Fibroblast of lung (primary cell): ENCODE measurements at regions not wholly inside any gene's neighbourhood (a gene's known extent, or its start where the extent isn't known, plus 50 kb on each side); places are given as distances from the start of the nearest gene placed in this dataset.
A peak's percentile ranks its signal among the peaks of the same experiment; 100 is the strongest.

Experiments used
- DNase-seq, 2 donors: peaks; one replicate each; pipeline versions ENCODE4 v3.0.0 to v3.0.0-alpha.2; 2010; ENCODE audit warnings: low read depth in 2 of 2
- H2AFZ ChIP-seq: 2 replicates; pipeline ENCODE4 v1.5.1; 2012; ENCODE audit warnings: low read length, control low read depth, inconsistent platforms
- H3K27ac ChIP-seq: 2 replicates; pipeline ENCODE4 v1.5.1; 2011; ENCODE audit warnings: low read length, control low read depth; ENCODE audit not compliant: insufficient read depth
- H3K27me3 ChIP-seq: 2 replicates; pipeline ENCODE4 v1.5.1; 2011; ENCODE audit warnings: mild to moderate bottlenecking, low read length; ENCODE audit not compliant: control insufficient read depth, insufficient read depth
- H3K36me3 ChIP-seq: 2 replicates; pipeline ENCODE4 v1.5.1; 2011; ENCODE audit warnings: low read length; ENCODE audit not compliant: control insufficient read depth, insufficient read depth
- H3K4me1 ChIP-seq: 2 replicates; pipeline ENCODE4 v1.5.1; 2011; ENCODE audit warnings: low read length; ENCODE audit not compliant: control insufficient read depth, insufficient read depth; ENCODE audit errors: extremely low read depth
- H3K4me2 ChIP-seq: 2 replicates; pipeline ENCODE4 v1.5.1; 2011; ENCODE audit warnings: low read length, control low read depth; ENCODE audit not compliant: insufficient read depth; ENCODE audit errors: extremely low read depth
- H3K4me3 ChIP-seq, 4 experiments: fragments of 200-600 bp in 1 of 4; sonication (generic) in 1 of 4; replicated peaks in 1 of 4; 2 replicates each; pipeline ENCODE4 v1.5.1; 2011 to 2016; ENCODE audit warnings: low read length in 4 of 4, low read depth in 3 of 4, mild to moderate bottlenecking in 3 of 4, control low read depth in 2 of 4, inconsistent platforms in 1 of 4, mixed read lengths in 1 of 4; ENCODE audit not compliant: insufficient read depth in 1 of 4; ENCODE audit errors: control extremely low read depth in 1 of 4
- H3K79me2 ChIP-seq: 2 replicates; pipeline ENCODE4 v1.5.1; 2012; ENCODE audit warnings: mild to moderate bottlenecking, low read length, inconsistent platforms; ENCODE audit not compliant: control insufficient read depth, insufficient read depth
- H3K9ac ChIP-seq: 2 replicates; pipeline ENCODE4 v1.5.1; 2011; ENCODE audit warnings: mild to moderate bottlenecking, low read length, control low read depth; ENCODE audit not compliant: insufficient read depth
- H3K9me3 ChIP-seq: 2 replicates; pipeline ENCODE4 v1.5.1; 2012; ENCODE audit warnings: low read depth, low read length; ENCODE audit not compliant: control insufficient read depth, insufficient read depth
- H4K20me1 ChIP-seq: 2 replicates; pipeline ENCODE4 v1.5.1; 2011; ENCODE audit warnings: low read length; ENCODE audit not compliant: control insufficient read depth, insufficient read depth; ENCODE audit errors: extremely low read depth
- EZH2 ChIP-seq: IDR thresholded peaks from 2 replicates; pipeline ENCODE4 v1.5.1; 2012; ENCODE audit warnings: low read length, control low read depth, mild to moderate bottlenecking; ENCODE audit errors: missing control alignments
- TF ChIP-seq, protein P1 (sequence below), 2 donors: IDR thresholded peaks in 1 of 2; conservative IDR thresholded peaks in 1 of 2; 1 replicate in 1 of 2; 2 replicates in 1 of 2; pipeline ENCODE4 v1.5.1; 2011 to 2012; ENCODE audit warnings: low read length in 2 of 2, control low read depth in 1 of 2, inconsistent platforms in 1 of 2, low read depth in 1 of 2, mild to moderate bottlenecking in 1 of 2

DNA sequence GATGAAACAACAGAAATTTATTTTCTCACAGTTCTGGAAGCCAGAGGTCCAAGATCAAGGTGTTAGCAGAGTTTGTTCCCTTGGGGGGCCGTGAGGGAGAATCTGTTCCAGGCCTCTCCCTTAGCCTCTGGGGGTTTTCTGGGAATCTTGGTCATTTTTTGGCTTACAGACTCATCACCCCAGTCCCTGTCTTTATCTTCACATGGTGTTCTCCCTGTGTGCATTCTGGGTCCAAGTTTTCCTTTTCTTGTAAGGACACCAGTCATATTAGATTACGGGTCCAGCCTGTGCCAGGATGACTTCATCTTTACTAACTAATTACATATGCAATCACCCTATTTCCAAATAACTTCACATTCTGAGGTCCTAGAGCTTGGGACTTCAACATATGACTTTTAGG, 292.5 kb upstream of the TRIB2 start:
- Histone ChIP-seq H3K9ac (no peak overlapping the region), H3K79me2 (no peaks in the 10 kb centered on the region), H2AFZ (no peak overlapping the region), H3K4me3 (no peak overlapping the region), H3K27me3 (no peaks in the 10 kb centered on the region), H3K27ac (no peak overlapping the region), H3K4me1 (peaks cover 3% of the 10 kb centered on the region), H3K4me2 (no peak overlapping the region), H3K36me3 (no peaks in the 10 kb centered on the region), H4K20me1 (no peaks in the 10 kb centered on the region), H3K9me3 (no peaks in the 10 kb centered on the region)
- TF ChIP-seq EZH2, result no peak
- TF ChIP-seq, protein P1, sequence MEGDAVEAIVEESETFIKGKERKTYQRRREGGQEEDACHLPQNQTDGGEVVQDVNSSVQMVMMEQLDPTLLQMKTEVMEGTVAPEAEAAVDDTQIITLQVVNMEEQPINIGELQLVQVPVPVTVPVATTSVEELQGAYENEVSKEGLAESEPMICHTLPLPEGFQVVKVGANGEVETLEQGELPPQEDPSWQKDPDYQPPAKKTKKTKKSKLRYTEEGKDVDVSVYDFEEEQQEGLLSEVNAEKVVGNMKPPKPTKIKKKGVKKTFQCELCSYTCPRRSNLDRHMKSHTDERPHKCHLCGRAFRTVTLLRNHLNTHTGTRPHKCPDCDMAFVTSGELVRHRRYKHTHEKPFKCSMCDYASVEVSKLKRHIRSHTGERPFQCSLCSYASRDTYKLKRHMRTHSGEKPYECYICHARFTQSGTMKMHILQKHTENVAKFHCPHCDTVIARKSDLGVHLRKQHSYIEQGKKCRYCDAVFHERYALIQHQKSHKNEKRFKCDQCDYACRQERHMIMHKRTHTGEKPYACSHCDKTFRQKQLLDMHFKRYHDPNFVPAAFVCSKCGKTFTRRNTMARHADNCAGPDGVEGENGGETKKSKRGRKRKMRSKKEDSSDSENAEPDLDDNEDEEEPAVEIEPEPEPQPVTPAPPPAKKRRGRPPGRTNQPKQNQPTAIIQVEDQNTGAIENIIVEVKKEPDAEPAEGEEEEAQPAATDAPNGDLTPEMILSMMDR (conservative IDR thresholded peaks at IDR 0.05 in 1 of 2, IDR thresholded peaks at IDR 0.05 in 1 of 2; ENCODE audit: low read depth in 1 of 2, low read length in 2 of 2), result no peak
- peak in 1 of 2 donors; percentile 60 for DNase-seq

DNA sequence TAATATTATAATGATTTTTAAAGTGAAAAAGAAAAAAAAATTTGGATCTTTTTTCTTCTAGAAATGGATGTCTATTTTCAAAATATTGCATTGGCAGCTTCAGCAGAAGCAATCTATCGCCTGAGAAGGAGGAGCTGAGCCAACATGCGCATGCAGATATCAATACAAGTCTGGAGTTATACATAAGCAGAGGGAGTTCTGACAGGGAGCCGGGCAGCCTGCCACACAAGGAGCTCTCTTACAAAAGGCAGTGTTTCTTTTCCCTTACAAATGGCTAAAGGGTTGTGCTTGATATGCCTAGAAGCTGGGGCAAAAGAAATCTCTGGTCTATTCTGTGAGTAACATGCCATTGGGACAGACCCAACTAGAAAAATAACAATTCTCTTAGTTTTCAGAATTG, 291.9 kb upstream of the TRIB2 start:
- Histone ChIP-seq H3K9me3 (no peaks in the 10 kb centered on the region), H3K9ac (no peak overlapping the region), H2AFZ (no peak overlapping the region), H3K79me2 (no peaks in the 10 kb centered on the region), H3K4me3 (no peak overlapping the region), H3K4me2 (no peak overlapping the region), H4K20me1 (no peaks in the 10 kb centered on the region), H3K36me3 (no peaks in the 10 kb centered on the region), H3K27me3 (no peaks in the 10 kb centered on the region), H3K27ac (no peak overlapping the region), H3K4me1 (peaks cover 3% of the 10 kb centered on the region)
- peak; percentile 33 to 89 for DNase-seq
- TF ChIP-seq, protein P1 (conservative IDR thresholded peaks at IDR 0.05 in 1 of 2, IDR thresholded peaks at IDR 0.05 in 1 of 2; ENCODE audit: low read depth in 1 of 2, low read length in 2 of 2), result no peak
- TF ChIP-seq EZH2, result no peak

DNA sequence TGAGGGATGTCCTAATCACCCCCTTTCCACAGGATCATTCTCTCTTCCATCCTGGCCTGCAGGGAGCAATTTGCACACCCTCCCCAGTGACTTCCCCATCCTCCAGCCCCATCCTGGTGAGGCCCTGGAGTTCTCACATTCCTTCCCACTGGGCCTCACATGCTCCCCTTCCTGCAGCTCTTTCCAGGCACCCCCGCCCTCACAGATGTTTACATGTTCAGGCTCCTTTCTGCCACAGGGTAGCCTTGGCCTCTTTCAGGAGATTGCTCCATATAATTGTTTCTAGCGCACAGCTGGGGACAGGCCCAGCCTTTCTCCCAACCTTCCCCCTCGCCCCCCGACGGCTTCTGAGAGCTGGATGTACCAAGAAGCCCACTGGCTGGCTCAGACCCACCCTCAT, 288.4 kb upstream of the TRIB2 start:
- Histone ChIP-seq H3K9me3 (no peaks in the 10 kb centered on the region), H3K27me3 (no peaks in the 10 kb centered on the region), H3K36me3 (no peaks in the 10 kb centered on the region), H3K79me2 (no peaks in the 10 kb centered on the region), H4K20me1 (no peaks in the 10 kb centered on the region), H3K4me3 (no peak overlapping the region), H3K4me2 (no peak overlapping the region), H3K4me1 (peaks cover 3% of the 10 kb centered on the region), H2AFZ (no peak overlapping the region), H3K9ac (no peak overlapping the region), H3K27ac (no peak overlapping the region)
- DNase-seq, result peak in 1 of 2 donors; percentile 90
- TF ChIP-seq, protein P1 (conservative IDR thresholded peaks at IDR 0.05 in 1 of 2, IDR thresholded peaks at IDR 0.05 in 1 of 2; ENCODE audit: low read depth in 1 of 2, low read length in 2 of 2), result no peak
- no peak for TF ChIP-seq EZH2
